Heart left ventricle (tissue), 16 donors: ENCODE measurements at regions not wholly inside any gene's neighbourhood (a gene's known extent, or its start where the extent isn't known, plus 50 kb on each side); places are given as distances from the start of the nearest gene placed in this dataset.

Experiments used
- ATAC-seq, 4 donors: fragments of 200-7000 bp; cut with Tn5 transposase; one replicate each; pipeline ENCODE4 v1.9.1; 2020 to 2022; ENCODE audit warnings: moderate library complexity in 4 of 4, mild to moderate bottlenecking in 3 of 4, moderate number of reproducible peaks in 1 of 4
- DNase-seq, 5 donors: peaks; one replicate each; pipeline ENCODE4 v3.0.0-alpha.2; 2020
- H3K27ac ChIP-seq, 12 donors: fragments of 200-600 bp; sonication (generic) in 4 of 12; one replicate each; pipeline versions ENCODE4 v1.5.0 to v1.8.0; 2016 to 2022; ENCODE audit warnings: mild to moderate bottlenecking in 2 of 12
- H3K27me3 ChIP-seq, 9 donors: fragments of 200-600 bp; sonication (generic) in 2 of 9; one replicate each; pipeline versions ENCODE4 v1.5.1 to v1.8.0; 2016 to 2022; ENCODE audit warnings: mild to moderate bottlenecking in 3 of 9
- H3K36me3 ChIP-seq, 9 donors: fragments of 200-600 bp; sonication (generic) in 2 of 9; one replicate each; pipeline versions ENCODE4 v1.5.0 to v1.8.0; 2018 to 2022; ENCODE audit warnings: mild to moderate bottlenecking in 2 of 9
- H3K4me1 ChIP-seq, 12 donors: fragments of 200-600 bp; sonication (generic) in 4 of 12; one replicate each; pipeline versions ENCODE4 v1.5.0 to v1.8.0; 2016 to 2022; ENCODE audit warnings: mild to moderate bottlenecking in 3 of 12
- H3K4me3 ChIP-seq, 12 donors: fragments of 200-600 bp; sonication (generic) in 4 of 12; one replicate each; pipeline versions ENCODE4 v1.5.0 to v1.8.0; 2017 to 2022; ENCODE audit warnings: mild to moderate bottlenecking in 9 of 12, moderate library complexity in 4 of 12
- H3K9me3 ChIP-seq, 12 donors: fragments of 200-600 bp; sonication (generic) in 4 of 12; one replicate each; pipeline versions ENCODE4 v1.5.0 to v1.8.0; 2016 to 2022; ENCODE audit warnings: mild to moderate bottlenecking in 1 of 12
- CTCF ChIP-seq, 12 donors: fragments of 200-600 bp; sonication (generic) in 4 of 12; IDR thresholded peaks; one replicate each; pipeline versions ENCODE4 v1.5.0 to v1.8.0; 2018 to 2022; ENCODE audit warnings: antibody characterized with exemption in 12 of 12, mild to moderate bottlenecking in 5 of 12
- POLR2A ChIP-seq, 2 donors: fragments of 450-650 bp; IDR thresholded peaks; one replicate each; pipeline ENCODE4 v1.6.1; 2017; ENCODE audit warnings: antibody characterized with exemption in 2 of 2, mild to moderate bottlenecking in 2 of 2, moderate library complexity in 2 of 2
- WGBS, 4 donors: extraction: QIAGEN DNeasy Blood & Tissue Kit in 2 of 4; methylation state at CpG; one replicate each; pipeline versions ENCODE4 v1.1.5 to v1.1.7; 2013 to 2018; 5-methylcytosine and 5-hydroxymethylcytosine counted together
- intact Hi-C, 10 donors: fragments of 100-400 bp; cut with DNase I; formaldehyde crosslinking; loops; one replicate each; pipeline versions ENCODE4 v1.11.1 to v1.14.2; 2022
- donor health status: ischemic (EF 13 %, LVEDD 7.1; RV severe dilation, severe dysfunction).
- donor health status: healthy with polysubstance abuse.
- donor health status: DM: no; HTN: yes; CAD: no.
- donor health status: DM: no; HTN: no; CAD: no.
- donor health status: ischemic (EF 25% LVEDD 6.9; RV normal size, moderate dysfunction).
- donor health status: ischemic (EF 25% LVEDD 5.7; RV mildly dilated, moderate dysfunction).
- donor health status: healthy.
- donor health status: DM: yes; HTN: yes; CAD: no.
- donor health status: ischemic (EF 35%, LVEDD 5.7; RV mildly dilated, moderate dysfunction).
- donor health status: nonischemic (EF 11% LVEDD 7.7; RV severe dilation, severe dysfunction).
- donor health status: DM: yes; HTN: yes; CAD: no.
- donor health status: PGD.
- donor health status: ischemic (EF 29% LVEDD 5.4; RV normal size, mild dysfunction).
- donor health status: nonischemic (EF 23%, LVEDD 6.1; RV moderate dilation, normal function).

GRCh38 chrX:109199726-109200125, 282.2 kb downstream of the GUCY2F start:
- Histone ChIP-seq H3K4me3 (no peak overlapping the region), H3K27ac (no peak overlapping the region), H3K27me3 (no peaks in the 10 kb centered on the region), H3K9me3 (peaks cover 0 to 22% (median 0%) of the 10 kb centered on the region in 12 donors), H3K4me1 (no peaks in the 10 kb centered on the region), H3K36me3 (no peaks in the 10 kb centered on the region)
- ATAC-seq: peak in 1 of 4 donors; percentile 32
- DNase-seq: no peak
- intact Hi-C loops: no loop called here
- TF ChIP-seq POLR2A (IDR thresholded peaks at IDR 0.05): no peak
- TF ChIP-seq CTCF (IDR thresholded peaks at IDR 0.05): no peak
- WGBS, 4 donors: 50 to 61% (median 56%) methylated on average over 2 of the region's 2 CpGs

DNA sequence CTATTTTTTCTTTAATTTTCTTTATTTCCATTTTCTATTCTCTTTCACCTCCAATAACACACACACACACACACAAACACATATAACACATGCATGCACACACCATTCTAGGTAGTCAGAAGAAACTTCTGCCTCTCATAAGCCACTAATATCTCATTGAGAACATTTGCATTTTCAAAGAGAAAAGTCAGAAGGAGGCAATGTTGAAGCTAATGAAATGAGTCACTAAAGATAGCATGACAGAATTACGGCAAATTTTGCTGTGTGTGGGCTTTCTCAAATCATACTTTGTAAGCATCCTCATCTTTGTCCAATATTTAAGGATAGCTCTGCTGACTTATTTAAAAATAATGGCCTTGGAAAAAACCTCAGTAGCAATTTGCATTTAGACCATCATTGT, 291.3 kb downstream of the GUCY2F start:
- WGBS, 4 donors: 82 to 88% (median 85%) methylated on average over 1 of the region's 1 CpG
- Histone ChIP-seq H3K9me3 (peaks cover 0 to 4% (median 0%) of the 10 kb centered on the region in 12 donors), H3K27ac (no peak overlapping the region), H3K4me3 (no peak overlapping the region), H3K4me1 (no peaks in the 10 kb centered on the region), H3K36me3 (no peaks in the 10 kb centered on the region), H3K27me3 (peaks cover 0 to 26% (median 0%) of the 10 kb centered on the region in 9 donors)
- no peak for DNase-seq
- ATAC-seq: no peak
- intact Hi-C loops: no loop called here
- no peak for TF ChIP-seq POLR2A (IDR thresholded peaks at IDR 0.05)
- no peak for TF ChIP-seq CTCF (IDR thresholded peaks at IDR 0.05)

DNA sequence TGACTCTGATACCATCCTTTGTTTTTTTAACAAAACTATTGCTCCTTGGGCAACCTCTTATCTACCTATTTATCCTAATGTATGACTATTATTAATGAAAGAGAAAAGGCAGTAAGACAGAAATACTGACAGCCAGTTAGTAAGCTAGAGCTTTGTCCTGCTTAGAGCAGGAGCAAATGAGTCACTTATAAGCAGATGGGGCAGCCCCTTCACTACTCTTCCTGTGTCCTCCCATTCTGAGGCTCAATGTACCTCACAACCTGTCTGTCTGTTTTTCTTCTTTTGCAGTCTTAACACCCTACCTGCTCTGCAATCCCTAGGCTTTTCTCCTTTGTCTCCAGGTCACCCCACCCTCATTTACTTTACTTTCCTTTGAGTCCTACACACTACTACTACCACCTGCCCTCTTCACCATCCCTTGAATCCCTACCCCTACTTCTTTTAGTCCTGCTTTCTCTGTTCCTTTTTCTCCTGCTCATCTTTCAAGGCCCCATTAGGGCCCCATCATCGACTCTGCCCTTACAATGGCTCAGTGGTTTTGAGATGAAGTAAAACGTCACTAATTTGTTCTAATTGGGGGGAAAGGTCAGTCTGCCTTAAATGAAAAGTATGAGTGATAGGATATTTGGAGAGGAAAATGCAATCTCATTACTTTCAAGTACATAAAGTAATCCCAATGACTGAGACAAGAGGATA, 294.3 kb downstream of the GUCY2F start:
- H3K36me3 ChIP-seq: no peaks in the 10 kb centered on the region
- peaks cover 0 to 26% (median 0%) of the 10 kb centered on the region in 9 donors for H3K27me3 ChIP-seq
- 41 to 65% (median 52%) methylated on average over 2 of the region's 2 CpGs for WGBS, 4 donors
- H3K9me3 ChIP-seq: no peaks in the 10 kb centered on the region
- DNase-seq: no peak
- TF ChIP-seq CTCF (IDR thresholded peaks at IDR 0.05): no peak
- no peak for TF ChIP-seq POLR2A (IDR thresholded peaks at IDR 0.05)
- no peak overlapping the region for H3K27ac ChIP-seq
- ATAC-seq: no peak
- no peak overlapping the region for H3K4me3 ChIP-seq
- no peaks in the 10 kb centered on the region for H3K4me1 ChIP-seq
- intact Hi-C loops: no loop called here

DNA sequence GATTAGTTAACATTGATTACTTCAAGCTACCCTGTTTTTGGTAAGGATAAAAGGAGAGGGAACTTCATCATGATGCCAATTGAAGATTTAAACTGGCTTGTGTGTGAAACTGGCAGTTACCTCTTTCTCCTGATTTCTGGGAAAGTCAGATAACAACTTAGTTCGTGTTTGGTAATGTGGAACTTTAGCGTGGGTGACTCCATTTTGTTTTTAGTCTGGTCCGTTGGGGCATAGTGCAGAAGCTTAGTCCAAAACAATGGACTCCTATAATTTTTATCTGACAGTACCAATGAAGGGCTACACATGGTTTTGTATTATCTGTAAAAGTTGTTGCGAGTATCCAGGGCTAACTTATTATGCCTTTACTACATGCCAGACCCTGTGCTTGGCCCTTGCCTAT, 294.9 kb downstream of the GUCY2F start:
- 65 to 87% (median 76%) methylated on average over 4 of the region's 4 CpGs for WGBS, 4 donors
- DNase-seq (no peak), ATAC-seq (no peak)
- TF ChIP-seq CTCF (IDR thresholded peaks at IDR 0.05) (no peak), POLR2A (IDR thresholded peaks at IDR 0.05) (no peak)
- Histone ChIP-seq H3K27ac (no peak overlapping the region), H3K27me3 (peaks cover 0 to 23% (median 0%) of the 10 kb centered on the region in 9 donors), H3K4me1 (no peaks in the 10 kb centered on the region), H3K36me3 (no peaks in the 10 kb centered on the region), H3K9me3 (no peaks in the 10 kb centered on the region), H3K4me3 (no peak overlapping the region)
- intact Hi-C loops: no loop called here
